ENCODE measurements at regions not wholly inside any gene's neighbourhood (a gene's known extent, or its start where the extent isn't known, plus 50 kb on each side); places are given as distances from the start of the nearest gene placed in this dataset.
"Not testable (repeated sequence)": the region's sequence is repeated elsewhere in the genome, so short reads cannot be mapped to it uniquely, and the experiment has no call there.

- DNase-seq (ENCODE audit: low read depth in 1 of 2, low spot score in 1 of 2) = peak in 1 of 2 donors; percentile 27
- Histone ChIP-seq H3K36me3 (no peaks in the 10 kb centered on the region), H3K4me1 (ENCODE audit: low read depth) (no peaks in the 10 kb centered on the region), H3K4me3 (no peak overlapping the region), H3K9me3 (ENCODE audit: low read depth) (no peaks in the 10 kb centered on the region), H3K27ac (no peak overlapping the region), H3K27me3 (no peaks in the 10 kb centered on the region)
- no peak for TF ChIP-seq CTCF (IDR thresholded peaks at IDR 0.05; ENCODE audit: low read depth, low read length)
These were observed 126.7 kb upstream of the LGR5 start for GRCh38 chr12:71312768-71313403.

- not testable (repeated sequence) for DNase-seq (ENCODE audit: low read depth in 1 of 2, low spot score in 1 of 2); H3K27ac ChIP-seq; H3K4me3 ChIP-seq; H3K27me3 ChIP-seq; H3K36me3 ChIP-seq; H3K9me3 ChIP-seq (ENCODE audit: low read depth); H3K4me1 ChIP-seq (ENCODE audit: low read depth)
These were observed 128.0 kb upstream of the LGR5 start for GRCh38 chr12:71311611-71312010.

- no peak overlapping the region for H3K4me3 ChIP-seq
- no peak for TF ChIP-seq CTCF (IDR thresholded peaks at IDR 0.05; ENCODE audit: low read depth, low read length)
- no peaks in the 10 kb centered on the region for H3K27me3 ChIP-seq
- H3K9me3 ChIP-seq (ENCODE audit: low read depth) = no peaks in the 10 kb centered on the region
- no peaks in the 10 kb centered on the region for H3K36me3 ChIP-seq
- H3K4me1 ChIP-seq (ENCODE audit: low read depth) = no peaks in the 10 kb centered on the region
- no peak overlapping the region for H3K27ac ChIP-seq
- no peak for DNase-seq (ENCODE audit: low read depth in 1 of 2, low spot score in 1 of 2)
These were observed 132.8 kb upstream of the LGR5 start for GRCh38 chr12:71306808-71307207.

- no peak overlapping the region for H3K4me3 ChIP-seq
- no peak overlapping the region for H3K27ac ChIP-seq
- H3K4me1 ChIP-seq (ENCODE audit: low read depth) = no peaks in the 10 kb centered on the region
- no peaks in the 10 kb centered on the region for H3K9me3 ChIP-seq (ENCODE audit: low read depth)
- no peaks in the 10 kb centered on the region for H3K27me3 ChIP-seq
- DNase-seq (ENCODE audit: low read depth in 1 of 2, low spot score in 1 of 2) = no peak
- no peaks in the 10 kb centered on the region for H3K36me3 ChIP-seq
- no peak for TF ChIP-seq CTCF (IDR thresholded peaks at IDR 0.05; ENCODE audit: low read depth, low read length)
These were observed 135.3 kb upstream of the LGR5 start for GRCh38 chr12:71304306-71304705.

GRCh38 chr12:71303199-71303598, 136.4 kb upstream of the LGR5 start:
- H3K4me3 ChIP-seq = no peak overlapping the region
- H3K27me3 ChIP-seq = no peaks in the 10 kb centered on the region
- DNase-seq (ENCODE audit: low read depth in 1 of 2, low spot score in 1 of 2) = peak in 1 of 2 donors; percentile 34
- no peak for TF ChIP-seq CTCF (IDR thresholded peaks at IDR 0.05; ENCODE audit: low read depth, low read length)
- no peaks in the 10 kb centered on the region for H3K4me1 ChIP-seq (ENCODE audit: low read depth)
- H3K9me3 ChIP-seq (ENCODE audit: low read depth) = no peaks in the 10 kb centered on the region
- H3K27ac ChIP-seq = no peak overlapping the region
- H3K36me3 ChIP-seq = no peaks in the 10 kb centered on the region

GRCh38 chr12:71300772-71301675, 138.6 kb upstream of the LGR5 start:
- Histone ChIP-seq H3K27me3 (no peaks in the 10 kb centered on the region), H3K36me3 (no peaks in the 10 kb centered on the region), H3K9me3 (ENCODE audit: low read depth) (no peaks in the 10 kb centered on the region), H3K27ac (no peak overlapping the region), H3K4me3 (no peak overlapping the region), H3K4me1 (ENCODE audit: low read depth) (no peaks in the 10 kb centered on the region)
- TF ChIP-seq CTCF (IDR thresholded peaks at IDR 0.05; ENCODE audit: low read depth, low read length) = no peak
- no peak for DNase-seq (ENCODE audit: low read depth in 1 of 2, low spot score in 1 of 2)
